GM19328 (cell line): ENCODE measurements at regions not wholly inside any gene's neighbourhood (a gene's known extent, or its start where the extent isn't known, plus 50 kb on each side); places are given as distances from the start of the nearest gene placed in this dataset.

ENCODE experiments used
- ATAC-seq: cut with Tn5 transposase; IDR thresholded peaks from one replicate; pipeline ENCODE4 v1.9.1; 2021; ENCODE audit warnings: mild to moderate bottlenecking, moderate library complexity; ENCODE audit not compliant: unreplicated experiment

DNA sequence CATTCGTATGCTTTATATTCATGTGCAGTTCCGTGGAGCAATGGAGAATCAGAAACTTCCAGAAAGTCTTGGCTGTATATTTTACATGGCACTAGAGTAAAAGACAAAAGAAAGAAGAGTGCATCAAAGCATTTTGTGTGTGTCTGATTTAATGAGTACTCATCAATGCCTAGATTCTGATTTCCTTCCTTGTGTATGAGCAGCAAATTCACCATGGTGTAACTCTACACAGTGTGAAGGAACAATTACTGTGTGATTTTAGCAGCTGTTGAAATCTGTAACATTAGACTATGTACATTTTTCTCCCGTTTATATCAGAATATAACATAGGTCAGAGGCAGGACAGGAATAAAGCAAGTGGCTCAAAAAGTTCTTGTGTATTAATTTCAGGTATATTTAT is 102.0 kb upstream of the TSC22D2 start:
- no peak for ATAC-seq

DNA sequence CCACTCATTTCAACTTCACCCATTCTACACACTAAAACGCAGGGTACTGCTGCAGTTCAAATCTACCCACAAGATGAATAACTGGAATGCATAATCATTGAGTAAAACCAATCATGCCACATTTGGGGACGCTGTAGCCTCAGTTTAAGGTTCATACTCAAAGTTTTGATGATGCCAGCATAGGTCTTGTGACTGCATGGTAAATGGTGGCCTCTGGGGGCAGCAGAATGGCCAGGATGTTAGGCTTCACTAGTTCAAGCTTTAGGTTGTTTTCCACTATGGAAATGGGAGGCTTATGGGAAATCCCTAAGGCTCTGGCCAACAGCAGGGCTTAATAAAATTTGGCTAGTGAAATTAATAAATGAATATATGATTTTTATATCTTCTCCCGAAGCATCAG is 104.3 kb upstream of the TSC22D2 start:
- ATAC-seq = peak; percentile 60

DNA sequence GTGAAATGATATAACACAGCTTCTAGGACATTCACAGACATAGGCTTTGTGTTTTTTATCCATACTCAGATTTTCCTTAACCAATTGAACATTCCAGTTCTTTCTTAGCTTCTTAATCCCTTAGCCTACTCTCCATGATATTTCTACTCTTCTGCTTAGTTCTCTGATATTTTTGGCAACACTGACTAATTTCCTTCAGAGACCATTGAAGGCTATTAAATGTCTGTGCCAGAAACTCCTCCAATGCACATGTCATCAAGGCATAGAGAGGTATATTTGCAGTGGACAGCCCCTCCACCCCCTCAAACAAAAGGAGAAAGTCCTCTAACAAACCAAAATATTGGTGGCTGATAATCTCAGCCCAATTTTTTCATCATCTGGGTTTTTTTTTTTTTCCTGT is 105.9 kb upstream of the TSC22D2 start:
- ATAC-seq = no peak

DNA sequence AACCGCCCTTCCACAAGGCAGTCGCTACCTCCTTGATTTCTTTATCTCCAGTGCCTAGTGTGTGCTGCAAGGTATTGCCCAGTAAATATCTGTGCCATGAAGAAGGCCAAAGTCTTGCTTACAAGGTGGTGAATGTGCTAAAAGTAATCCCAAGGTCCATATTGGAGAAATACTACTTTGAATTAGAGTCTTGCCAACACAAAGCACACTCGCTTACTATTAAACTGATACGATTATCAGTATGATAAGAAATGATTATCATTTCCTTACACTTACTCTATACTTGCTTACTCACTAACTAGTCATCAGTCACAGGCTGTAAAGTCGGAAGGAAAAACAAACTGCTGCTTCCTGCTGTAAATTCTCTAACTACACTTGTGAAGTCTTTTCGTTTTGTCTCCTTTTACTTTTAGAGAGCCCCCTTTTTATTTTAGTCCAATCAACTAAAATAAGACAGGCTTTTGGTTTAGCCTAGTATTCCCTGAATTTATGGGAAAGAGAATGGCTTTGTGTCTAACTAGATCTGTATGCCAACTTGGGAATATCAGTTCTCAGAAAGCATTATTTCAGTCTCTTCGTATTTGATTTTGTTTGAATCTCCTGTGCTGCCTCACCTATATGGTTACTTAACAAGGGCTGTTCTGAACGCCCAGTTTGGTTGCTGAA is 107.1 kb upstream of the TSC22D2 start:
- no peak for ATAC-seq

DNA sequence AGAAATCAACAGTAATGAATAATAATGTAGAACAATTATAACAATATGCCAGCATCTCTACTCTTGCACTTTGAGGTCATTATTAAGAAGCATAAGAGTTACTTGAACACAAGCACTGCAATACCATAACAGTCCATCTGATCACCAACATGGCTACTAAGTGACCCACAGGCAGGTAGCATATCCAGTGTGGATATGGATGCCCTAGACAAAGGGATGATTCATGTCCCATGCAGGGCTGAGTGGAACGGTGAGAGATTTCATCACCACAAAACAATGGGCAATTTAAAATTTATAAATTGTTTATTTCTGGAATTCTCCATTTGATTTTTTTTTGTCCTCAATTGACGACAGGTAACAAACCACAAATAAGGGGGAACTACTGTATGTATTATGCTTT is 107.7 kb upstream of the TSC22D2 start:
- ATAC-seq = no peak

DNA sequence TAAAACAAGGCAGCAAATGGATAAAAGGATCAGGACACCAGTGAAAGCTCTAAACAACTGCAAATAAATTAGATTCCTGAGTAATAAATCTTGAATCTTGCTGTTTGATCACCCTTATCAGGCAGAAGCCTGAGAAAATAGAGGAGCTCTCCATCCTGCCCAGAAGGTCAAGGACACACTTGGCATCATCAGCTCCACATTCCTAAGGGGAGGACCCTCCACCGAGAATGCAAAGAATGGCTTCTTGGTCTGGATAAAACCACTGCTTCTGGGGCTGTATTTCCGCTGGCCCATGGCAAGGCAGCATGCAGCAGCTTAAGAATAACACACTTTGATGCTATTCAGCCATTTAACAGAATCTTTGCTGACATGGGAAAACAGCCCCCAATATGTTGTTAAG is 108.9 kb upstream of the TSC22D2 start:
- ATAC-seq = no peak

DNA sequence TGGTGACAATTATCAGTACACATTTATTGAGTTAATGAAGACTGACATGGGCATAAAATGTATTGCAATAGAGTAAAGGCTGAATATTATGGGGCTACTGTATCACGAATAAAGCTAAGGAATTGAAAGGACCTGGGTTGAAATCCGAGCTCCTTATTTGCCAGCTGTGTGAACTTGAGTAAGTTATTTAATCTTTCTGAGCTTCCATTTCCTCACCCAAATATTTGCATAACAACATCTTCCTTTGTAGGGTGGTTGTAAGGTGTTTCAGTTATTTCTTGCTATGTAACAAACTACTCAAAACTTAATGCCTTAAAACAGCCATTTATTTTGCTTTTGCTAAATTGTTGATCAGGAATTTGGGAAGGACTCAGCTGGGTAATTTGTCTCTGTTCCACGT is 111.1 kb upstream of the TSC22D2 start:
- ATAC-seq = no peak

DNA sequence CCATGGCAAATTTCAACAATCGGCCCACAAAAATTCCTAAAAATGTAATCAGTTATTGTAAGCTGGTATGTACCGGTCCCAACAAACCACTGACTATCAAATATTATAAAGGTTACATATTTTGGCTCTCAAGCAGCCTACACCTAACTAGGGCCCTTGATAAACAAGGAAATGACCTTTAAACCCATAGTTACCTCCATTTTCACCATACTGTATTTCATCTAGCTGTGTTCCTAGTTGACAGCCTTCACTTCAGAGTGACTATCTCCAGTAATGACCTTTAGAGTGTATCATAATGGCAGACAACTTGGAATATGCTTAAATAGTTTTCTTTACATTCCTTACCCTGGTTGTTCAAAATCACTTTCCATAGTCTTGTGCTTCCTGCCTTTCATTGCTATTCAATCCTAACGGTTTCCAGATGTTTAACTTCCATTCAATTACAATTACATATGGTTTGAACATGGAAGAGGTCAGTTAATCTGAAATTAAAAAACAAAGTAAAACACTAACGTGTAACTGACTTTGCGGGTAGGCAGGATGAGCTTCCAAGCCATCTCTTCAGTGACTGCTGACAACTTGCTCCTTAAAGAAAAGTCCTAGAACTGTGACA is 111.9 kb upstream of the TSC22D2 start:
- no peak for ATAC-seq

DNA sequence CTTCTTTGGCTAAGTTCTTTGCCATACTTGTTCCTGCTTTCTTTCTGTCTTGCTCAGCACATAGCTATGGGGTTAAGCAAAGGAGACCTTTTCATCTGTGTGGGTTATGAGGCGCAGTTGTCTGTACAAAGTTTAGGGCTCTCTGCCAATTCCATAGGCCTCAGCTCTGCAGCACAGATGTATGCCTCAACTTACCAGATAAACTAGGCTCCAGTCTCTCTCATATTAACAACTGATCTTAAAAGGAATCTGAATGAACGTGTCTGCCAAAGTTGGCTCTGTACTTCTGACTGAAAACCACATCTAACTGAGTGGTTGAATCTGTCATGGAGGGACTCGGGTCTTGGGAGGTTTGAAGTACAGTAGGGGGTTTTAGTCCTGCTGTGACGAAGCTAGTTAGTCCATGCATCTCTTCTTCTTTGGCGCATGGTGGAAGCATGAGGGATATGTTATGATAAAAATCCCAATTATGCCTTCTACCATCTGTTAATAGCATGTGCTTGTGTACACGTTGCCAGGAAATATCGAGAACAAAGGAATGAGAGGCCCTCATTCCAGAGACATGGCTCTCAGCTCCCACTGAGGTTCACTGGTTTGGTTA is 114.6 kb upstream of the TSC22D2 start:
- ATAC-seq = no peak

DNA sequence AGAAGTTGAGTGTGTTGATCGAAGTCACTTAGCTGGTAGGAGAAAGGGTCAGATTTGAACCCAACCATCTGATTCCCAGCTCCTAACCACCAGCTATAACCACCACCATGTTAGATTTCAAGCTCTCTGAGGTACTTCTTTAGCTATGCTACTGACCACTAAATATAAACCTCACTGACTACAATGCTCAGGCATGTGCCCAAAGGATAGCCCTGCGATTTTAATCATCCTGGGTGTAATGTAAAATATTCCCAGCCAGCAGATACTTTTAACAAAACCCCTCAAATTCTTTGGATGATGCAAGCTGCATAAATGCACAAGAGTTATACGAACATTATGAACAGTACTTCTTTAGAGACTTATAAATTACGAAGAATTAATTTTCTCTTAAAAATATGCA is 115.2 kb upstream of the TSC22D2 start:
- no peak for ATAC-seq

DNA sequence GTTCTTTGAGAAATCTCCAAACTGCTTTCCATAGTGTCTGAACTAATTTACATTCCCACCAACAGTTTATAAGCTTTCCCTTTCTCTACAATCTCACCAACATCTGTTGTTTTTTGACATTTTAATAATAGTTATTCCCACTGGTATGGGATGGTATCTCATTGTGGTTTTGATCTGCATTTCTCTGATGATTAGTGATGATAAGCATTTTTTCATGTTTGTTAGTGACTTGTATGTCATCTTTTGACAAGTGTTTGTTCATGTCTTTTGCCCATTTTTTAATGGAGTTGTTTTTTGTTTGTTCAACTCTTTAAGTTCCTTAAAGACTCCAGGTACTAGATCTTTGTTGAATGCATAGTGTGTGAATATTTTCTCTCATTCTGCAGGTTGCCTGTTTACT is 116.6 kb upstream of the TSC22D2 start:
- no peak for ATAC-seq

DNA sequence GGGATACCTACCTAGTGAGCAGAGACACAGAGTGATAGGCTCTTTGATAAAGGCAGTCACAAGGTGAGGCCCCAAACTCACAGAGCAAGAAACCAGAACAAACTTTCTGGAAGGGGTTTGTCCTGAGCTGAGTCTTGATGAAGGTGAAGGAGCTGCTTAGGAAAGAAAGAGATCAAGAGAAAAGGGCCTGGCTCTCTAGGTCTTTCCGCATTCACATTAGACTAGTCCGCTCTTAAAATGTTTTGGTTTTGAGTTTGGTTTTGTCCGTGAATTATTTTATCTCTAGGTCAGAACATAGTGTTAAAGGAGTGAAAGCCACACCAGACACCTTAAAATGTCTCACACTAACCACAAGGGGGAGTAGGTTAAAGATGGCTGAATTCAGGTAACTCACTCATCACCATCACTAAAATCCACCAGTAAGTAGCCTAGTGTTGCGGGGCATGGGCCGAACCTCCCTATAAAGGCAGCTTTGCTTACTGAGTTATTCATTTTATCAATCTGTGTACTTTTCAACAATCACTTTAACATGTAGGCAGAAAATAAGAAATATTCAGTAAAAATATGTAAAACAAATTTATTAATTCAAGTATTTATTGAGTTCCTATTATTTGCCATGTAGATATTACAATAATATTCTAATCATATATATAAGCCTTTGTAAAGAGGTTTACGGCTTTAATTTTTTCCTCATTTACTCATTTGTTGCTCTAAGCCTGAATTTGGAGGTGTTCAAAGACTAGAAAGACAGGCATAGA is 121.5 kb upstream of the TSC22D2 start:
- no peak for ATAC-seq

DNA sequence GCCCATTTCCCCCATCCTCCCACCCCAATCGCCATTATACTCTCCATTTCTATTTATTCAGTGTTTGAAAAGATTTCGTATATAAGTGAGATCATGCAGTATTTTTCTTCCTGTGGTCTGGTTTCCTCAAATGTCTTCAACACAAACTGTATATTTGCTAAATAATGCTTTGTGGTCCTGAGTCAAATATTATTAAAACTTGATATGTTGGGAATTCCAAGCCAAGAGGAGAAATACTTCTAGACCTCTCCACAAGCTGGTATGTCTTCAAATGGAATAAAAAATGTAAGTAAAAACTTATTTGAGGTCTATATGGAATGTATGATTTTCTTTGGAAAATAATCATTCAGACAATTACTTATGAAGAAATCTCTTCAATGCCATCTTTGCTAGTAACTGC is 122.5 kb upstream of the TSC22D2 start:
- ATAC-seq = no peak

DNA sequence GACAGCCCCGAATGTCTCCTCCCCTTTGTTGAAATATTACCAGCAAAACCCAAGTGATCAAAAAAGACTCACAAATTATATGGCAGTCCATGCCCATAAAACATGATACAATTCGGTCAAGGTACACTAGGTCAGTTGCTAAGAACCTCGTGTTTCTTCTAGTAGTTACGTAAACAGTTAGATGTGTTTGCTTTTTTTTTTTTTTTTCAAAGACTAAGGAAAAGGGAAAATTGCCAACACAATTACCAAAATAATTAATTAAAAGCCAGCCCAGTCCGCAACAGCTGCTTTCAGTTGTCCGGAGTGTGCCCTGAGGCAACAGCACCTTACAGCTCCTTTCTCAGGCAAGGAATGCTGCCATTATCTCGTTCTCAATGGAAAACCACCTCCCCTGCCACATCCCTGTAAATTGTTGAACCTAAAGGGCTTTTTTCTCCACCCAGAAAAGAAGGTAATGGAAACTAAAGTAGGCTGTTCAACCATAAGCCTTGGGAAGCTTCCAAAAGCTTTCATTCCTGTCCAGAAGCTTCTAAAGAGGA is 129.2 kb upstream of the TSC22D2 start:
- ATAC-seq = no peak

DNA sequence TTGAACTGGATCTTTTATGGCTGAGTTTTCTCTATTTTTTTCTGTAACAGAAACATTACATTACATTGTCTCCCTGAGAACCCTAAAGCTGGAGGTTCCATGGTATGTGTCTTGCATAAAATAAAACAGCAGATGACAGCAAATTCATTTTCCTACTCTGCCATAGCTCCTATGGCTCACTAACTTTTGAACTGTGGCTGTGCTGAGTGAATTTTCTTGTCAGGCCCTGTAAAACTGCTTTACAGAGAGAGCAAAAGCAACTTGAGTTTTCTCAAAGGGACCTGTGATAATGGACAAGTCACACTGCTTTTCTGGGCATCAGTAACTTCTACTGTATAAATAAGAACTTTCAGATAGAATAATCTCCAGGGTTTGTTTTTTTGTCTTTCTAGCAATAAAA is 129.9 kb upstream of the TSC22D2 start:
- ATAC-seq = no peak

DNA sequence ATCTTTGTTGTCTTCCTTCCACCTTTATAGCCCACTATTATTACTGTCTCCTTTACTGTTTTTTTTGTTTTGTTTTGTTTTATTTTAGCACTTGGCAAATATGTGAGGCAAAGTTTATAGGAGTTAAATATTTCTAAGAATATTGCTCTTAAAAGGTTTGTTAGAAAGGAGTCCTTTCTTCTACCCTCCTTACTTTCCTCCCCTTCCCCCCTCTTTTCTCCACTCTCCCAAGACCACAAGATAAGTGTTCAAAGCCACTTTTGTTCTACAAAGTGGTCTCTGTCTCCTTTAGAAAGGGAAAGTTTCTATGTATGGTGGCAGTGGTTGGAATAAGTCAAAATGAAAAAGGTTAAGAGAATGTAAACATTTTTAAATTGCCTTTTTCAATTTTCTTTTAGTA is 130.7 kb upstream of the TSC22D2 start:
- ATAC-seq = no peak

DNA sequence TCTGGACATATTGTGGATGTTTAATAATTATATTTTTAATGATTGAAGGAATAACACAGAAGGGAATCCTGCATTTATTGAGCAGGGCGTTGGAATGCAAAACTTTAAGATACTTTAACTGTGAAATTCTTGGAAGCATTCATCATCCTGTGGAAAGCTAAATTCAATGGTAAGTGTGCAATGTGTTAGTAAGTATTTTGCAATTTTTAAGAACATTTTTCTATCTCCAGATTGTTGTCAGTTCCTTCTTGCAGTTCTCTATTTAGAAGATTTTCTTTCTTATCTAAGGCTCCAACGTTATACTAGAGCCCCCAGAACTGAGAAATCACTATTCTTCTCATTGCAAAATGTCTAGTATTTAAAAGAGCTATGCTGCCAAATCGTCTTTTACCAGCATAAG is 132.2 kb upstream of the TSC22D2 start:
- no peak for ATAC-seq

DNA sequence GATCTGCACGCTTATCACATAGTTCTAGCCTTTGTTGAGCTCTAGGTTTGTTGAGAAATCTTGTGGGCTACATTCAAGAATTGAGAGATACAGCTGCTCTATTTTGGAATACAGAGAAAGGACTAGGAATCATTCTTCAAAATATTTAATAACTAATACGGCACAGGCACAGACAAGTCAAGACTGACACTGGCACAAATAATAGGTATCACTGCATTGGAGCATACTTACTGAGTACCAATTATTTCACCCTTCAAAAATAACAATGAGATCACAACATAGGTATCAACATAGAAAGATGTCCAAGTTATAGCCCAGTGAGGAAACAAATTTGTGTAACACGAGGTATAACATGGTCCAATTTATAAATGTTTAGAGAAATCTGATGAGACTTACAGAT is 133.7 kb upstream of the TSC22D2 start:
- ATAC-seq = no peak

DNA sequence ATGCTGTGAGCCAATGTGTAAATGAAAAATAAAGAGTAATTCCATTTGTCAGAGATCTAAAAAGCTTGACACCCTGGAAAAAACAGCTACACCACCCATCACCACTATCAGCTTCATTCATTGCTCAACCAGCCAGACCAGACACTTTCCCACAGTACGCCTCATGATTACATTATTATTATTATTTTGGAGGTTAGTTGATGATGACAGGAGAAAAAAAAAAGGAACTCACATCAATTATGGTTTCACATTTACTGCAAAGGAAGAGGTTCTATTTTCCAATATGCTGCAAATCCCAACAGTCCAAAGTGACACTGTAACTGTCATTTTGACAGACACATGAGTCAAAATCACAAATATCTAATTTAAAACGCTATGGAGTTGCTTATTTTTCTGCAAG is 134.7 kb upstream of the TSC22D2 start:
- no peak for ATAC-seq

DNA sequence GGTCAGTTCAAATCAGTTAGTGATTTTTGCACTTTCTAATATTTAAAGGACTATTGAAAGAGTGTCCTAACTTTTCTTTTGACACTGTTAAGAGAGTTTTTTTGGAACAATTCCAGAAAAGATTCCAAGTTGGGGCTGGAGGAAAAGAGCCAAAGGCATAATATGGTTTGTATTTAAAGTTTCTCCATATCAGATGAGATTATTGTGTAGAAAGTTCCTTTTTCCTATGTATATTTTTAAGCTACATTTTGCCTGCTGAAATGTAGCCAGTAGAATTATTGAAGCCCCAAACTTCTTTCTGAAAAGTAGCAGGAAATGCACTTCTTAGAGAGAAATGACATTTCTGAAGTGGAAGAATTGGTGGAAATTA is 136.5 kb upstream of the TSC22D2 start:
- no peak for ATAC-seq

DNA sequence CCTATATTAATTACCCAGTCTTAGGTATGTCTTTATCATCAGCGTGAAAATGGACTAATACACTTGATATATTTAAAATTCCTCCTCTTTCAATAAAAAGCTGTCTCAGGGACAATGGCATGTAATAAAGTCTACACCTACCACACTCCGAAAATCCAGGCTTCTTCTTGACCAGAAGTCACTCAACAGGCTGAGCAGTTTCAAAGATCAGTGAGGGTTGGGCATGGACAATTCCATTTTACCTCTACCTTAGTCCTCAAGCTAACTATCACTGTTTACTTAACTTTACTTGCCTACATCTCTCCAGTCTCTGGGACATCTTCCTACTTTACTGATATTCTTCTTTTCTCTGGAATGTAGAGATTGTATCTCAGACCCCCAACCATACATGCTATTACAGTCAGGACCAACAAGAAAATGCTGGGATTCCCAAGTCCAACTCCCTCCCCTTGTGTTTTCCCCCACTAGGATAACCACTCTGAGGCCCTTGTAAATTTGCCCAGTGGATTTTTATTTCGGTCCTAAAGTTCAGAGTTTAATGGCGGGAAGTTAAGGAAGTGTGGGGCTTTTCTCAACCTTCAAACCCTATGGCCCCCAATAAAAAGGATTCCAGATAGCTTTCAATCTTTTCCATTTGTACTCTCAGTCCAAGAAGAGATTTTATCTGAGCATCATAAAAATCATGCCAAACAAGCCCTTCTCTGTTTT is 137.1 kb upstream of the TSC22D2 start:
- ATAC-seq = no peak
